HCT116 (cell line): ENCODE measurements at regions not wholly inside any gene's neighbourhood (a gene's known extent, or its start where the extent isn't known, plus 50 kb on each side); places are given as distances from the start of the nearest gene placed in this dataset.

Experiments
- ATAC-seq: fragments of 200-7000 bp; cut with Tn5 transposase; 2 replicates; pipeline ENCODE4 v1.9.1; 2020; ENCODE audit warnings: mild to moderate bottlenecking, moderate library complexity
- BruUV-seq: library from RNA; stranded (reverse); fragments of 400-500 nt; replicated peaks from 2 replicates; lab custom pipeline; 2021; lab: Mats Ljungman, UMichigan
- CTCF ChIA-PET: fragments of 300-600 bp; sonication (Branson Sonifier 250); formaldehyde crosslinking; loops from one replicate; lab custom pipeline; 2021; ENCODE audit warnings: antibody characterized with exemption; lab: Charles Lee
- POLR2A ChIA-PET: fragments of 300-600, 350-600 bp; sonication (Branson Sonifier 250); formaldehyde crosslinking; loops from one replicate; lab custom pipeline; 2021; ENCODE audit warnings: antibody characterized with exemption; lab: Charles Lee
- RAD21 ChIA-PET, 2 experiments: fragments of 300-600 bp; sonication (Branson Sonifier 250); formaldehyde crosslinking; loops; one replicate each; lab custom pipeline; 2023; ENCODE audit warnings: low total read pairs in 2 of 2; ENCODE audit not compliant: uncharacterized antibody in 2 of 2, unreplicated experiment in 2 of 2, low non-redundant PET in 1 of 2; lab: Charles Lee
- DNase-seq: peaks from one replicate; pipeline ENCODE4 v3.0.0-alpha.2; 2010; ENCODE audit warnings: low read depth, low spot score
- H2AFZ ChIP-seq: fragments of 200-600 bp; shearing (Covaris generic), sonication (generic); 2 replicates; pipeline ENCODE4 v1.6.1; 2017; ENCODE audit warnings: low read depth, mixed run types, mixed read lengths, antibody characterized with exemption, low read length; ENCODE audit not compliant: poor library complexity, severe bottlenecking
- H3K27ac ChIP-seq: 2 replicates; pipeline ENCODE4 v1.5.1; 2012; ENCODE audit warnings: low read depth, low read length
- H3K27me3 ChIP-seq: fragments of 200-600 bp; sonication (generic); 2 replicates; pipeline ENCODE4 v1.6.1; 2016; ENCODE audit warnings: mixed run types, low read length, mixed read lengths; ENCODE audit not compliant: insufficient read depth
- H3K36me3 ChIP-seq, 2 experiments: fragments of 200-500 bp in 1 of 2; fragments of 200-600 bp in 1 of 2; sonication (Bioruptor generic) in 1 of 2; sonication (generic) in 1 of 2; 2 replicates each; pipeline versions ENCODE4 v1.5.1 to v1.6.1; 2014 to 2016; ENCODE audit warnings: low read length in 2 of 2, inconsistent platforms in 1 of 2, mixed read lengths in 1 of 2, mixed run types in 1 of 2; ENCODE audit not compliant: insufficient read depth in 2 of 2, control insufficient read depth in 1 of 2
- H3K4me1 ChIP-seq, 2 experiments: fragments of 200-600 bp in 1 of 2; sonication (generic) in 1 of 2; 2 replicates each; pipeline versions ENCODE4 v1.5.1 to v1.6.1; 2012 to 2017; ENCODE audit warnings: low read length in 2 of 2, inconsistent platforms in 1 of 2, mild to moderate bottlenecking in 1 of 2, mixed read lengths in 1 of 2, mixed run types in 1 of 2, moderate library complexity in 1 of 2; ENCODE audit not compliant: insufficient read depth in 2 of 2, control insufficient read depth in 1 of 2
- H3K4me2 ChIP-seq: fragments of 200-600 bp; sonication (generic); 2 replicates; pipeline ENCODE4 v1.6.1; 2017; ENCODE audit warnings: mixed run types, low read length, mixed read lengths
- H3K4me3 ChIP-seq, 2 experiments: fragments of 200-600 bp in 1 of 2; sonication (generic) in 1 of 2; replicated peaks in 1 of 2; 2 replicates each; pipeline ENCODE4 v1.5.1; 2011 to 2016; ENCODE audit warnings: low read length in 2 of 2, control low read depth in 1 of 2, low read depth in 1 of 2, mild to moderate bottlenecking in 1 of 2, mixed read lengths in 1 of 2, mixed run types in 1 of 2
- H3K79me2 ChIP-seq: fragments of 200-600 bp; sonication (generic); 2 replicates; pipeline ENCODE4 v1.6.1; 2017; ENCODE audit warnings: mild to moderate bottlenecking, mixed run types, low read length, moderate library complexity, mixed read lengths; ENCODE audit not compliant: insufficient read depth
- H3K9ac ChIP-seq: fragments of 200-600 bp; sonication (generic); 2 replicates; pipeline ENCODE4 v1.6.1; 2016; ENCODE audit warnings: low read length, mixed read lengths
- H3K9me2 ChIP-seq: fragments of 200-600 bp; sonication (generic), shearing (Covaris generic); 2 replicates; pipeline ENCODE4 v1.6.1; 2017; ENCODE audit warnings: mixed run types, mild to moderate bottlenecking, moderate library complexity; ENCODE audit not compliant: insufficient read depth
- H3K9me3 ChIP-seq, 2 experiments: fragments of 200-500 bp in 1 of 2; fragments of 200-600 bp in 1 of 2; sonication (Bioruptor generic) in 1 of 2; sonication (generic) in 1 of 2; 2 replicates each; pipeline ENCODE4 v1.6.1; 2014 to 2017; ENCODE audit warnings: low read length in 2 of 2, mixed read lengths in 2 of 2, inconsistent platforms in 1 of 2, low read depth in 1 of 2, mild to moderate bottlenecking in 1 of 2, mixed run types in 1 of 2, moderate library complexity in 1 of 2; ENCODE audit not compliant: control insufficient read depth in 1 of 2, insufficient read depth in 1 of 2
- H4K20me1 ChIP-seq: fragments of 200-600 bp; sonication (generic), shearing (Covaris generic); 2 replicates; pipeline ENCODE4 v1.6.1; 2017; ENCODE audit warnings: mixed run types, mild to moderate bottlenecking, moderate library complexity; ENCODE audit not compliant: insufficient read depth
- CBX3 ChIP-seq: IDR thresholded peaks from 2 replicates; pipeline ENCODE4 v1.6.1; 2012; ENCODE audit warnings: low read depth
- CEBPB ChIP-seq: IDR thresholded peaks from 2 replicates; pipeline ENCODE4 v1.6.1; 2012; ENCODE audit warnings: low read depth
- EGR1 ChIP-seq: IDR thresholded peaks from 2 replicates; pipeline ENCODE4 v1.6.1; 2012; ENCODE audit warnings: low read depth
- ELF1 ChIP-seq: IDR thresholded peaks from 2 replicates; pipeline ENCODE4 v1.6.1; 2012; ENCODE audit warnings: low read depth, borderline replicate concordance
- EZH2phosphoT487 ChIP-seq: fragments of 200-600 bp; IDR thresholded peaks from 2 replicates; pipeline ENCODE4 v1.6.1; 2018; ENCODE audit warnings: antibody characterized with exemption, borderline replicate concordance
- FOSL1 ChIP-seq: IDR thresholded peaks from 2 replicates; pipeline ENCODE4 v1.6.1; 2012; ENCODE audit warnings: low read depth
- JUND ChIP-seq: IDR thresholded peaks from 2 replicates; pipeline ENCODE4 v1.6.1; 2012
- POLR2AphosphoS5 ChIP-seq: IDR thresholded peaks from 2 replicates; pipeline ENCODE4 v1.6.1; 2011; ENCODE audit warnings: mild to moderate bottlenecking, low read depth, low read length, moderate library complexity
- RAD21 ChIP-seq: IDR thresholded peaks from 2 replicates; pipeline ENCODE4 v1.6.1; 2012; ENCODE audit warnings: low read depth, mild to moderate bottlenecking
- SIN3A ChIP-seq: IDR thresholded peaks from 2 replicates; pipeline ENCODE4 v1.6.1; 2012; ENCODE audit warnings: low read depth
- SRF ChIP-seq: IDR thresholded peaks from 2 replicates; pipeline ENCODE4 v1.6.1; 2012; ENCODE audit warnings: low read depth
- intact Hi-C: fragments of 100-400 bp; cut with micrococcal nuclease; formaldehyde crosslinking; loops from 2 replicates; pipeline ENCODE4 v1.10.0; 2022
- TF ChIP-seq, protein P1 (sequence below): IDR thresholded peaks from 2 replicates; pipeline ENCODE4 v1.6.1; 2012; ENCODE audit warnings: low read depth
- TF ChIP-seq, protein P2 (sequence below), 3 experiments: fragments of 200-600 bp in 1 of 3; sonication (generic) in 1 of 3; IDR thresholded peaks in 2 of 3; conservative IDR thresholded peaks in 1 of 3; 2 replicates each; pipeline ENCODE4 v1.5.1; 2012 to 2017; ENCODE audit warnings: low read depth in 2 of 3, low read length in 2 of 3, antibody characterized with exemption in 1 of 3, borderline replicate concordance in 1 of 3, control low read depth in 1 of 3, mild to moderate bottlenecking in 1 of 3, mixed read lengths in 1 of 3, mixed run types in 1 of 3, moderate library complexity in 1 of 3; ENCODE audit not compliant: insufficient read depth in 1 of 3

DNA sequence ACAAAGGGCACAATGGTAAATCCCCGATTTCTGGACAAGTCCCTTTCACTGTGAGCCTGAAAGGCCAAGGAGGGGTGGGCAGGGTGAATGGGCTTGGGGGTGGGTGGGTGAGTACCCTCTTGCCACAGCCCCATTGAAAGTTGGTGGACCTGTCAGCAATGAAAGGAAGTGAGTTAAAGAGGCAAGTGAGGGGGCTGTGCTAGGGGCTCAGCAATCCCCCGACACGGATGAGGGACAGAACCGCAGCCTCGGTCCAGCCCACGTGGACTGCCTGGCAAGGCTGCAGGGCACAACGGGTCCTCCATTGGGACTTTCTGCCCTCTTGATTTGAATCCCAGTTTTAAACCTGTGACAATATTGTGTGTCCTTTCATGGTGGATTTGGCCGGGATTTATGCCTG is 255.3 kb downstream of the FOXD2 start:
- POLR2A ChIA-PET: no interaction called here

DNA sequence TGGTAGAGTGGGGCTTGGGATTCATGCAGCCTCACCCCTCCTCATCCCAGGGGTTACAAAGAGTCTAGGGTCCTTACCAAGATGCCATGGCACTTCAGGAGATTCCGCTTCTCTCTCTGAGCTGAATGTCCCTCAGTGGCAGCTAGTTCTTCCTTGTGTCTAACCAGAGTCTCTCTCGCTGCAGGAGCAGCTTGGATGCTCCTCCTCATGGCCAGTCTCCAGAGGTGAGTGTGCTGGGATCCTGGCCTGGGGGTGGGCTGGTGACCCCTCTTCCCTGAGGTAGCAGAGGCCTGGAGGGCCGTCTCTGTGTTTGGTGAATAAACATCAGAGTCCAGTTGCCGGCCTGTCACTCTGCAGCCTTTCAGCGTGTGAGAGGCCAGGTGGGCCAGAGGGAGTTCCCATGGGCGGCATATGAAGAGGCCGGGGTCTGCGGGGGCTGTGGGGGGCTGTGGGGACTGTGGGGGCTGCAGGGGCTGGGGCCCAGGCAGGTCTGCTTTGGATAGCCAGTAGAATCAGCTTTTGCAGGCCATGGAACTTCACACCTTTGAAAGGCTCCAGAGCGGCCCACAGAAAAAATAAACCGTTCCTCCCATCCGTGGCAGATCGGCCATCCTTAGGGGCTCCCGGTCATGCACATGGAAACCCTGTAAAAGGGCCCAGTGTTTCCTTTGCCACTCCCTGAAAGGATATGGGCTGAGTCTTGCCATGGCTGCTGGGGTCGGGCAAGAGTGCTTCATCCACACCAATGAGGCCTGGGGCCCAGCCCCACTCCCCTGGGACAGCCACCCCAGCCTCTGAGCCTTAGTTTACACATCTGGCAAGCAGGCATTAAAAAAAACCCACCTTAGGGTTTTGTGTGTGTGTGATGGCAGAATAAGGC is 256.4 kb downstream of the FOXD2 start:
- H3K9me2 ChIP-seq: no peaks in the 10 kb centered on the region
- TF ChIP-seq SRF (no peak), ELF1 (no peak), FOSL1 (no peak), EGR1 (no peak), CBX3 (no peak), SIN3A (no peak), EZH2phosphoT487 (no peak), POLR2AphosphoS5 (no peak), JUND (no peak), CEBPB (no peak), RAD21 (no peak)
- TF ChIP-seq, protein P1, sequence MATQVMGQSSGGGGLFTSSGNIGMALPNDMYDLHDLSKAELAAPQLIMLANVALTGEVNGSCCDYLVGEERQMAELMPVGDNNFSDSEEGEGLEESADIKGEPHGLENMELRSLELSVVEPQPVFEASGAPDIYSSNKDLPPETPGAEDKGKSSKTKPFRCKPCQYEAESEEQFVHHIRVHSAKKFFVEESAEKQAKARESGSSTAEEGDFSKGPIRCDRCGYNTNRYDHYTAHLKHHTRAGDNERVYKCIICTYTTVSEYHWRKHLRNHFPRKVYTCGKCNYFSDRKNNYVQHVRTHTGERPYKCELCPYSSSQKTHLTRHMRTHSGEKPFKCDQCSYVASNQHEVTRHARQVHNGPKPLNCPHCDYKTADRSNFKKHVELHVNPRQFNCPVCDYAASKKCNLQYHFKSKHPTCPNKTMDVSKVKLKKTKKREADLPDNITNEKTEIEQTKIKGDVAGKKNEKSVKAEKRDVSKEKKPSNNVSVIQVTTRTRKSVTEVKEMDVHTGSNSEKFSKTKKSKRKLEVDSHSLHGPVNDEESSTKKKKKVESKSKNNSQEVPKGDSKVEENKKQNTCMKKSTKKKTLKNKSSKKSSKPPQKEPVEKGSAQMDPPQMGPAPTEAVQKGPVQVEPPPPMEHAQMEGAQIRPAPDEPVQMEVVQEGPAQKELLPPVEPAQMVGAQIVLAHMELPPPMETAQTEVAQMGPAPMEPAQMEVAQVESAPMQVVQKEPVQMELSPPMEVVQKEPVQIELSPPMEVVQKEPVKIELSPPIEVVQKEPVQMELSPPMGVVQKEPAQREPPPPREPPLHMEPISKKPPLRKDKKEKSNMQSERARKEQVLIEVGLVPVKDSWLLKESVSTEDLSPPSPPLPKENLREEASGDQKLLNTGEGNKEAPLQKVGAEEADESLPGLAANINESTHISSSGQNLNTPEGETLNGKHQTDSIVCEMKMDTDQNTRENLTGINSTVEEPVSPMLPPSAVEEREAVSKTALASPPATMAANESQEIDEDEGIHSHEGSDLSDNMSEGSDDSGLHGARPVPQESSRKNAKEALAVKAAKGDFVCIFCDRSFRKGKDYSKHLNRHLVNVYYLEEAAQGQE: no peak
- TF ChIP-seq, all 23 proteins: peak for 0
- CTCF ChIA-PET: no interaction called here
- intact Hi-C loops: no loop called here
- Histone ChIP-seq H3K4me3 (no peak overlapping the region), H3K79me2 (no peaks in the 10 kb centered on the region), H3K27me3 (no peaks in the 10 kb centered on the region), H3K27ac (no peak overlapping the region), H3K9ac (no peak overlapping the region), H3K9me3 (no peaks in the 10 kb centered on the region), H2AFZ (no peak overlapping the region), H3K4me2 (no peak overlapping the region), H3K36me3 (no peaks in the 10 kb centered on the region), H3K4me1 (peaks cover 0 to 12% of the 10 kb centered on the region in 2 experiments; a peak in 2 of 4 replicates), H4K20me1 (no peaks in the 10 kb centered on the region)
- no peak for ATAC-seq
- DNase-seq: no peak
- RAD21 ChIA-PET: no interaction called here
- BruUV-seq: no TSS peak
- POLR2A ChIA-PET: no interaction called here

More for the DNA sequence above, 255.3 kb downstream of the FOXD2 start:
- TF ChIP-seq RAD21: no peak
- TF ChIP-seq, protein P2, sequence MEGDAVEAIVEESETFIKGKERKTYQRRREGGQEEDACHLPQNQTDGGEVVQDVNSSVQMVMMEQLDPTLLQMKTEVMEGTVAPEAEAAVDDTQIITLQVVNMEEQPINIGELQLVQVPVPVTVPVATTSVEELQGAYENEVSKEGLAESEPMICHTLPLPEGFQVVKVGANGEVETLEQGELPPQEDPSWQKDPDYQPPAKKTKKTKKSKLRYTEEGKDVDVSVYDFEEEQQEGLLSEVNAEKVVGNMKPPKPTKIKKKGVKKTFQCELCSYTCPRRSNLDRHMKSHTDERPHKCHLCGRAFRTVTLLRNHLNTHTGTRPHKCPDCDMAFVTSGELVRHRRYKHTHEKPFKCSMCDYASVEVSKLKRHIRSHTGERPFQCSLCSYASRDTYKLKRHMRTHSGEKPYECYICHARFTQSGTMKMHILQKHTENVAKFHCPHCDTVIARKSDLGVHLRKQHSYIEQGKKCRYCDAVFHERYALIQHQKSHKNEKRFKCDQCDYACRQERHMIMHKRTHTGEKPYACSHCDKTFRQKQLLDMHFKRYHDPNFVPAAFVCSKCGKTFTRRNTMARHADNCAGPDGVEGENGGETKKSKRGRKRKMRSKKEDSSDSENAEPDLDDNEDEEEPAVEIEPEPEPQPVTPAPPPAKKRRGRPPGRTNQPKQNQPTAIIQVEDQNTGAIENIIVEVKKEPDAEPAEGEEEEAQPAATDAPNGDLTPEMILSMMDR (IDR thresholded peaks at IDR 0.05 in 2 of 3, conservative IDR thresholded peaks at IDR 0.05 in 1 of 3; ENCODE audit: borderline replicate concordance in 1 of 3, insufficient read depth in 1 of 3, low read depth in 2 of 3, low read length in 2 of 3): no peak
- TF ChIP-seq, all 23 proteins: peak for 0
- H3K9ac ChIP-seq: no peak overlapping the region
- no peak overlapping the region for H2AFZ ChIP-seq
- H3K4me2 ChIP-seq: no peak overlapping the region
- H3K4me1 ChIP-seq: peaks cover 0 to 12% of the 10 kb centered on the region in 2 experiments; a peak in 2 of 4 replicates
- no peak overlapping the region for H3K27ac ChIP-seq
- ATAC-seq (no peak), DNase-seq (no peak)
- intact Hi-C loops: no loop called here
- H3K27me3 ChIP-seq: no peaks in the 10 kb centered on the region
- no peaks in the 10 kb centered on the region for H3K79me2 ChIP-seq
- no peak overlapping the region for H3K4me3 ChIP-seq
- BruUV-seq: no TSS peak
- ChIA-PET CTCF (no interaction called here), RAD21 (no interaction called here)
- H3K9me2 ChIP-seq: no peaks in the 10 kb centered on the region
- H4K20me1 ChIP-seq: no peaks in the 10 kb centered on the region
- no peaks in the 10 kb centered on the region for H3K9me3 ChIP-seq
- H3K36me3 ChIP-seq: no peaks in the 10 kb centered on the region
